A549 (cell line): ENCODE measurements at regions not wholly inside any gene's neighbourhood (a gene's known extent, or its start where the extent isn't known, plus 50 kb on each side); places are given as distances from the start of the nearest gene placed in this dataset.

Experiments
- ATAC-seq, 2 experiments: fragments of 200-7000 bp in 1 of 2; fragments of >200 bp in 1 of 2; cut with Nextera tagmentation in 1 of 2; cut with Tn5 transposase in 1 of 2; 3 replicates each; pipeline versions ENCODE4 v1.8.0 to v1.9.1; 2018 to 2020; ENCODE audit warnings: mild to moderate bottlenecking in 1 of 2, moderate library complexity in 1 of 2
- CTCF ChIA-PET: fragments of 300-600 bp; sonication (Branson Sonifier 250); formaldehyde crosslinking; extraction: SDS; loops from one replicate; lab custom pipeline; 2021; ENCODE audit warnings: antibody characterized with exemption, inconsistent platforms; lab: Yijun Ruan, JAX
- POLR2A ChIA-PET: fragments of 350-600 bp; formaldehyde crosslinking; extraction: SDS; loops from one replicate; lab custom pipeline; 2021; ENCODE audit warnings: antibody characterized with exemption, inconsistent platforms; lab: Yijun Ruan, JAX
- DNase-seq, 2 experiments: peaks; one replicate each; pipeline versions ENCODE4 v3.0.0 to v3.0.0-alpha.2; 2011 to 2016; ENCODE audit warnings: low read depth in 1 of 2, low spot score in 1 of 2
- FAIRE-seq: peaks from 2 replicates; lab custom pipeline; 2011; peaks lifted over from hg19 to GRCh38; lab: Jason Lieb, UNC
- H3K27ac ChIP-seq, 2 experiments: fragments of >200 bp; sonication (Bioruptor Twin); formaldehyde crosslinking; 3 replicates each; pipeline ENCODE4 v1.5.1; 2016 to 2017
- H3K4me1 ChIP-seq: fragments of >200 bp; sonication (Bioruptor Twin); formaldehyde crosslinking; 3 replicates; pipeline ENCODE4 v1.6.1; 2016
- H3K4me2 ChIP-seq: fragments of >200 bp; sonication (Bioruptor Twin); formaldehyde crosslinking; 3 replicates; pipeline ENCODE4 v1.6.1; 2016
- H3K4me3 ChIP-seq: fragments of >200 bp; sonication (Bioruptor Twin); formaldehyde crosslinking; 3 replicates; pipeline ENCODE4 v1.5.1; 2016
- H3K9me3 ChIP-seq: fragments of >200 bp; sonication (Bioruptor Twin); formaldehyde crosslinking; 3 replicates; pipeline ENCODE4 v1.6.1; 2016
- BHLHE40 ChIP-seq: IDR thresholded peaks from 2 replicates; pipeline ENCODE4 v1.6.1; 2012; ENCODE audit warnings: low read depth, low read length, inconsistent platforms
- CEBPB ChIP-seq, 2 experiments: fragments of >200 bp in 1 of 2; sonication (Bioruptor Twin) in 1 of 2; formaldehyde crosslinking in 1 of 2; IDR thresholded peaks; 2 replicates each; pipeline ENCODE4 v1.6.1; 2012 to 2016
- CHD2 ChIP-seq: fragments of 150-350 bp; IDR thresholded peaks from 2 replicates; pipeline ENCODE4 v1.6.1; 2014; ENCODE audit warnings: low read length; ENCODE audit not compliant: partially characterized antibody
- EHF ChIP-seq: fragments of 250-450 bp; sonication (Bioruptor Pico); IDR thresholded peaks from 2 replicates; pipeline ENCODE4 v1.5.0; 2020; ENCODE audit warnings: mild to moderate bottlenecking
- FOSB ChIP-seq: fragments of 250-450 bp; sonication (Bioruptor Pico); IDR thresholded peaks from 2 replicates; pipeline ENCODE4 v1.5.0; 2020; ENCODE audit warnings: mild to moderate bottlenecking, moderate library complexity
- FOXS1 ChIP-seq: fragments of 250-450 bp; sonication (Bioruptor Pico); IDR thresholded peaks from 2 replicates; pipeline ENCODE4 v1.5.0; 2020; ENCODE audit warnings: mild to moderate bottlenecking, moderate library complexity
- GATA3 ChIP-seq: IDR thresholded peaks from 2 replicates; pipeline ENCODE4 v1.6.1; 2012; ENCODE audit warnings: borderline replicate concordance
- HDAC2 ChIP-seq: fragments of 200-600 bp; sonication (generic); IDR thresholded peaks from 2 replicates; pipeline ENCODE4 v1.6.1; 2016
- HEYL ChIP-seq: fragments of 250-450 bp; sonication (Bioruptor Pico); IDR thresholded peaks from 2 replicates; pipeline ENCODE4 v1.8.0; 2021; ENCODE audit warnings: mild to moderate bottlenecking, moderate library complexity
- HOXB13 ChIP-seq: fragments of 250-450 bp; sonication (Bioruptor Pico); IDR thresholded peaks from 2 replicates; pipeline ENCODE4 v1.5.0; 2020; ENCODE audit warnings: low read depth, mild to moderate bottlenecking, moderate library complexity
- HOXB5 ChIP-seq: fragments of 250-450 bp; sonication (Bioruptor Pico); IDR thresholded peaks from 2 replicates; pipeline ENCODE4 v1.5.0; 2020; ENCODE audit warnings: mild to moderate bottlenecking, moderate library complexity
- KDM1A ChIP-seq: fragments of 200-600 bp; sonication (generic); IDR thresholded peaks from 2 replicates; pipeline ENCODE4 v1.6.1; 2016; ENCODE audit warnings: low read depth, mild to moderate bottlenecking
- MAFK ChIP-seq: fragments of 450-650 bp; IDR thresholded peaks from 2 replicates; pipeline ENCODE4 v1.6.1; 2014; ENCODE audit not compliant: partially characterized antibody
- MAZ ChIP-seq: fragments of 150-350 bp; IDR thresholded peaks from 2 replicates; pipeline ENCODE4 v1.6.1; 2014; ENCODE audit warnings: antibody characterized with exemption, low read depth, low read length, borderline replicate concordance
- MYC ChIP-seq: IDR thresholded peaks from 2 replicates; pipeline ENCODE4 v1.6.1; 2012; ENCODE audit warnings: mild to moderate bottlenecking, inconsistent platforms, low read length, improper control_type of control experiment, borderline replicate concordance
- NFE2L2 ChIP-seq: fragments of 150-350 bp; conservative IDR thresholded peaks from 2 replicates; pipeline ENCODE4 v1.6.1; 2014; ENCODE audit warnings: low read length
- NPAS2 ChIP-seq: fragments of 250-450 bp; sonication (Bioruptor Pico); IDR thresholded peaks from 2 replicates; pipeline ENCODE4 v1.8.0; 2022; ENCODE audit warnings: mild to moderate bottlenecking, moderate library complexity, borderline replicate concordance
- POLR2AphosphoS2 ChIP-seq: conservative IDR thresholded peaks from 2 replicates; pipeline ENCODE4 v1.6.1; 2012; ENCODE audit warnings: low read length, improper control_type of control experiment, inconsistent platforms
- RARB ChIP-seq: fragments of 250-450 bp; sonication (Bioruptor Pico); IDR thresholded peaks from 2 replicates; pipeline ENCODE4 v1.8.0; 2021; ENCODE audit warnings: mild to moderate bottlenecking, moderate library complexity
- RNF2 ChIP-seq: fragments of 200-600 bp; sonication (generic); IDR thresholded peaks from 2 replicates; pipeline ENCODE4 v1.6.1; 2016; ENCODE audit warnings: low read depth, mild to moderate bottlenecking, antibody characterized with exemption, moderate library complexity, borderline replicate concordance
- ZFP36 ChIP-seq: fragments of 450-650 bp; IDR thresholded peaks from 2 replicates; pipeline ENCODE4 v1.6.1; 2014; ENCODE audit warnings: borderline replicate concordance; ENCODE audit not compliant: partially characterized antibody
- ZNF302 ChIP-seq: fragments of 250-450 bp; sonication (Bioruptor Pico); IDR thresholded peaks from 2 replicates; pipeline ENCODE4 v1.9.0; 2021; ENCODE audit warnings: inconsistent platforms, mild to moderate bottlenecking, moderate library complexity
- WGBS: methylation state at CpG from one replicate; pipeline ENCODE4 v1.1.6; 2017; ENCODE audit errors: missing lambda C conversion rate; 5-methylcytosine and 5-hydroxymethylcytosine counted together
- TF ChIP-seq, protein P1 (sequence below): IDR thresholded peaks from 2 replicates; pipeline ENCODE4 v1.6.1; 2012
- TF ChIP-seq, protein P2 (sequence below): fragments of 250-450 bp; sonication (Bioruptor Pico); IDR thresholded peaks from 2 replicates; pipeline ENCODE4 v1.5.0; 2021; ENCODE audit warnings: mild to moderate bottlenecking, moderate library complexity, borderline replicate concordance
- TF ChIP-seq, protein P3 (sequence below): IDR thresholded peaks from 2 replicates; pipeline ENCODE4 v1.6.1; 2012
- TF ChIP-seq, protein P4 (sequence below): IDR thresholded peaks from 2 replicates; pipeline ENCODE4 v1.6.1; 2012; ENCODE audit warnings: low read depth, borderline replicate concordance
- TF ChIP-seq, protein P5 (sequence below): fragments of 200-600 bp; sonication (generic); IDR thresholded peaks from 2 replicates; pipeline ENCODE4 v1.6.1; 2016; ENCODE audit warnings: antibody characterized with exemption, mild to moderate bottlenecking, moderate library complexity

DNA sequence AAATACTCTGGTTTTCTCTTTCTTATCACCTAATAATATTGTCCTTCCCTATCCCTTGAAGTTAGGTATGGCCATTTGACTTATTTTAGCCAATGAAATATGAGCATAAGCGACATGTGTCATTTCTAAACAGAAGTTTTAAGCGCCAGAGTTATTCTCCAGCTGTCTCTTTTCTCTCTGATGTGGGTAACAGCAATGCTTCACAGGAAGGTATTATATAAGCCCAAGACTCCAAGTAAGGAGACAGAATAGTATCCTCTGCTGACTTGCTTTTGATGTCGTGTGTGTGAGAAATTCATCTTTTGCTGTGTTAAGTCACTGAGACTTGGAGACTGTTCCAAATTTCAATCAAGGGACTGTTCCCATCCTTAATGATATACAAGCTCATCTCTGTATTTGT lies 224.6 kb upstream of the NECTIN3 start:
- ATAC-seq (no peak), DNase-seq (no peak), FAIRE-seq (no peak)
- Histone ChIP-seq H3K4me2 (no peak overlapping the region), H3K4me3 (no peak overlapping the region), H3K27ac (no peak overlapping the region), H3K9me3 (peaks cover 3% of the 10 kb centered on the region; the same call in 1 of the 3 replicates), H3K4me1 (no peaks in the 10 kb centered on the region)
- WGBS: 40% methylated on average over 3 of the region's 3 CpGs
- TF ChIP-seq NPAS2 (CRISPR knock-in tag) (no peak), BHLHE40 (no peak), MYC (no peak), CEBPB (IDR thresholded peaks at IDR 0.05) (no peak), HOXB13 (CRISPR knock-in tag) (no peak), MAZ (no peak), FOXS1 (CRISPR knock-in tag) (no peak), HOXB5 (no peak), HDAC2 (no peak), EHF (no peak), MAFK (no peak), POLR2AphosphoS2 (no peak), NFE2L2 (no peak), KDM1A (no peak), ZFP36 (no peak), GATA3 (no peak)
- TF ChIP-seq, protein P1, sequence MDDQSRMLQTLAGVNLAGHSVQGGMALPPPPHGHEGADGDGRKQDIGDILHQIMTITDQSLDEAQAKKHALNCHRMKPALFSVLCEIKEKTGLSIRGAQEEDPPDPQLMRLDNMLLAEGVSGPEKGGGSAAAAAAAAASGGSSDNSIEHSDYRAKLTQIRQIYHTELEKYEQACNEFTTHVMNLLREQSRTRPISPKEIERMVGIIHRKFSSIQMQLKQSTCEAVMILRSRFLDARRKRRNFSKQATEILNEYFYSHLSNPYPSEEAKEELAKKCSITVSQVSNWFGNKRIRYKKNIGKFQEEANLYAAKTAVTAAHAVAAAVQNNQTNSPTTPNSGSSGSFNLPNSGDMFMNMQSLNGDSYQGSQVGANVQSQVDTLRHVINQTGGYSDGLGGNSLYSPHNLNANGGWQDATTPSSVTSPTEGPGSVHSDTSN: no peak
- TF ChIP-seq, protein P2, sequence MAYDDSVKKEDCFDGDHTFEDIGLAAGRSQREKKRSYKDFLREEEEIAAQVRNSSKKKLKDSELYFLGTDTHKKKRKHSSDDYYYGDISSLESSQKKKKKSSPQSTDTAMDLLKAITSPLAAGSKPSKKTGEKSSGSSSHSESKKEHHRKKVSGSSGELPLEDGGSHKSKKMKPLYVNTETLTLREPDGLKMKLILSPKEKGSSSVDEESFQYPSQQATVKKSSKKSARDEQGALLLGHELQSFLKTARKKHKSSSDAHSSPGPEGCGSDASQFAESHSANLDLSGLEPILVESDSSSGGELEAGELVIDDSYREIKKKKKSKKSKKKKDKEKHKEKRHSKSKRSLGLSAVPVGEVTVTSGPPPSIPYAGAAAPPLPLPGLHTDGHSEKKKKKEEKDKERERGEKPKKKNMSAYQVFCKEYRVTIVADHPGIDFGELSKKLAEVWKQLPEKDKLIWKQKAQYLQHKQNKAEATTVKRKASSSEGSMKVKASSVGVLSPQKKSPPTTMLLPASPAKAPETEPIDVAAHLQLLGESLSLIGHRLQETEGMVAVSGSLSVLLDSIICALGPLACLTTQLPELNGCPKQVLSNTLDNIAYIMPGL (CRISPR knock-in tag): no peak
- TF ChIP-seq, protein P3, sequence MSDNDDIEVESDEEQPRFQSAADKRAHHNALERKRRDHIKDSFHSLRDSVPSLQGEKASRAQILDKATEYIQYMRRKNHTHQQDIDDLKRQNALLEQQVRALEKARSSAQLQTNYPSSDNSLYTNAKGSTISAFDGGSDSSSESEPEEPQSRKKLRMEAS: no peak
- POLR2A ChIA-PET: no interaction called here
- CTCF ChIA-PET: interaction anchor here (1.3 to 1.5 kb wide), 2 partner anchors 10 to 234 kb away, joined by 3 to 10 read pairs; no protein-coding TSS in a partner anchor

DNA sequence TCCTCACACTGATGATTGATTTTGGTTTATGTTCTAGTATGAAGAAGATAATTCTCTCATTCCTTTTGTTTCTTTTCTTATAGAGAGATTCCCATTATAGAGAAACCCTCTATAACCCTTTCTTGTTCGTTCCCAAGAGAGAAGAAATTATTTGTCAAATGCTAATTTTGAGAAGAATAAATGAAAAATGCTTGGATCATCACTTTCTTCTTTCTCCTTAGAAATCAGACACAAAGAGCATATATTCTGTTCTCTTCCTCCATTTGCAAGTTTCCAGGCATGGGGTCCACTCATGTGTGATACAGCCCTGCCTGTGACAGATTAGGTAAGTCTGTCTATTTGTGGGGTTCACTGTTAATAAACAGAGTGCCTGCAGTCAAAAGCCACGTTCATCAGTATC lies 222.6 kb upstream of the NECTIN3 start:
- ChIA-PET CTCF (no interaction called here), POLR2A (no interaction called here)
- H3K27ac ChIP-seq: no peak overlapping the region
- H3K9me3 ChIP-seq: peaks cover 3% of the 10 kb centered on the region; the same call in 1 of the 3 replicates
- peak; percentile 68 for FAIRE-seq
- no peak for ATAC-seq
- TF ChIP-seq MAFK: peak; percentile 89
- TF ChIP-seq ZNF302 (CRISPR knock-in tag): no peak
- TF ChIP-seq, protein P4, sequence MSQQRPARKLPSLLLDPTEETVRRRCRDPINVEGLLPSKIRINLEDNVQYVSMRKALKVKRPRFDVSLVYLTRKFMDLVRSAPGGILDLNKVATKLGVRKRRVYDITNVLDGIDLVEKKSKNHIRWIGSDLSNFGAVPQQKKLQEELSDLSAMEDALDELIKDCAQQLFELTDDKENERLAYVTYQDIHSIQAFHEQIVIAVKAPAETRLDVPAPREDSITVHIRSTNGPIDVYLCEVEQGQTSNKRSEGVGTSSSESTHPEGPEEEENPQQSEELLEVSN: no peak
- TF ChIP-seq MAZ: no peak
- no peak for TF ChIP-seq NPAS2 (CRISPR knock-in tag)
- H3K4me1 ChIP-seq: no peaks in the 10 kb centered on the region
- no peak overlapping the region for H3K4me2 ChIP-seq
- no peak for DNase-seq
- H3K4me3 ChIP-seq: no peak overlapping the region
- 23% methylated on average over 2 of the region's 2 CpGs for WGBS

DNA sequence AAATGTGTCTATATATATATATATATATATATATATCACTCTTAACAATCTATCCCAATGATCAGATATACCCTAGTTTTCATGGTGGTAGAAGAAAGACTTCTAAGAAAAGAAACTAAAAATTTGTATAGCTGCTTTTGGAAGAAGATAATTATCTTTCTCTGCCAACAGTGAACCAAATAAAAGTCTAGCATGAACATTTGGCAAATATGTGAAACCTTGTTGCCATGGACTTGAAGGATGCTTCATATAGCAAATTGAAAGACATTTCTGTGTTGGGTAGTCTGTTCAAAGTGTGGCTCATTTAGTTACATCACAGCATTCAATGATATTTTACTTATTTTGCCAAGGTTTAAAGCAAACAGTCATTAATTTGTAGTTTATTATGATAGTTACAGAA lies 219.9 kb upstream of the NECTIN3 start:
- no peak for FAIRE-seq
- CTCF ChIA-PET: no interaction called here
- ATAC-seq: no peak

More for the DNA sequence above, 219.9 kb upstream of the NECTIN3 start:
- DNase-seq: no peak
- TF ChIP-seq HDAC2: no peak
- no peak for TF ChIP-seq HEYL (CRISPR knock-in tag)
- TF ChIP-seq CHD2: no peak
- TF ChIP-seq, protein P5, sequence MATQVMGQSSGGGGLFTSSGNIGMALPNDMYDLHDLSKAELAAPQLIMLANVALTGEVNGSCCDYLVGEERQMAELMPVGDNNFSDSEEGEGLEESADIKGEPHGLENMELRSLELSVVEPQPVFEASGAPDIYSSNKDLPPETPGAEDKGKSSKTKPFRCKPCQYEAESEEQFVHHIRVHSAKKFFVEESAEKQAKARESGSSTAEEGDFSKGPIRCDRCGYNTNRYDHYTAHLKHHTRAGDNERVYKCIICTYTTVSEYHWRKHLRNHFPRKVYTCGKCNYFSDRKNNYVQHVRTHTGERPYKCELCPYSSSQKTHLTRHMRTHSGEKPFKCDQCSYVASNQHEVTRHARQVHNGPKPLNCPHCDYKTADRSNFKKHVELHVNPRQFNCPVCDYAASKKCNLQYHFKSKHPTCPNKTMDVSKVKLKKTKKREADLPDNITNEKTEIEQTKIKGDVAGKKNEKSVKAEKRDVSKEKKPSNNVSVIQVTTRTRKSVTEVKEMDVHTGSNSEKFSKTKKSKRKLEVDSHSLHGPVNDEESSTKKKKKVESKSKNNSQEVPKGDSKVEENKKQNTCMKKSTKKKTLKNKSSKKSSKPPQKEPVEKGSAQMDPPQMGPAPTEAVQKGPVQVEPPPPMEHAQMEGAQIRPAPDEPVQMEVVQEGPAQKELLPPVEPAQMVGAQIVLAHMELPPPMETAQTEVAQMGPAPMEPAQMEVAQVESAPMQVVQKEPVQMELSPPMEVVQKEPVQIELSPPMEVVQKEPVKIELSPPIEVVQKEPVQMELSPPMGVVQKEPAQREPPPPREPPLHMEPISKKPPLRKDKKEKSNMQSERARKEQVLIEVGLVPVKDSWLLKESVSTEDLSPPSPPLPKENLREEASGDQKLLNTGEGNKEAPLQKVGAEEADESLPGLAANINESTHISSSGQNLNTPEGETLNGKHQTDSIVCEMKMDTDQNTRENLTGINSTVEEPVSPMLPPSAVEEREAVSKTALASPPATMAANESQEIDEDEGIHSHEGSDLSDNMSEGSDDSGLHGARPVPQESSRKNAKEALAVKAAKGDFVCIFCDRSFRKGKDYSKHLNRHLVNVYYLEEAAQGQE: no peak
- TF ChIP-seq FOSB: no peak
- TF ChIP-seq KDM1A: no peak
- TF ChIP-seq RNF2: no peak
- no peak for TF ChIP-seq RARB
- Histone ChIP-seq H3K4me1 (no peaks in the 10 kb centered on the region), H3K27ac (no peak overlapping the region), H3K4me3 (no peak overlapping the region), H3K4me2 (no peak overlapping the region), H3K9me3 (no peaks in the 10 kb centered on the region)
- POLR2A ChIA-PET: no interaction called here
